ENCODE measurements at regions not wholly inside any gene's neighbourhood (a gene's known extent, or its start where the extent isn't known, plus 50 kb on each side); places are given as distances from the start of the nearest gene placed in this dataset.

GRCh38 chr10:128419466-128420019 is 293.3 kb upstream of the MKI67 start:
- no peak for TF ChIP-seq SIN3A (IDR thresholded peaks at IDR 0.05; ENCODE audit: borderline replicate concordance, insufficient read depth, low read length)
- TF ChIP-seq FOXP2 (optimal IDR thresholded peaks at IDR 0.05; ENCODE audit: borderline replicate concordance, extremely low read depth, extremely low read length, insufficient read depth), result no peak
- no peak for TF ChIP-seq POLR2AphosphoS5 (IDR thresholded peaks at IDR 0.05; ENCODE audit: low read depth, low read length)
- no peak for TF ChIP-seq REST (IDR thresholded peaks at IDR 0.05; ENCODE audit: insufficient read depth in 1 of 2, low read depth in 2 of 2, low read length in 2 of 2)

- TF ChIP-seq POLR2AphosphoS5 (IDR thresholded peaks at IDR 0.05; ENCODE audit: low read depth, low read length), result no peak
- TF ChIP-seq TAF1 (IDR thresholded peaks at IDR 0.05; ENCODE audit: borderline replicate concordance, insufficient read depth, low read length), result no peak
- no peak for TF ChIP-seq FOXP2 (optimal IDR thresholded peaks at IDR 0.05; ENCODE audit: borderline replicate concordance, extremely low read depth, extremely low read length, insufficient read depth)
- no peak for TF ChIP-seq REST (IDR thresholded peaks at IDR 0.05; ENCODE audit: insufficient read depth in 1 of 2, low read depth in 2 of 2, low read length in 2 of 2)
- no peak for TF ChIP-seq SIN3A (IDR thresholded peaks at IDR 0.05; ENCODE audit: borderline replicate concordance, insufficient read depth, low read length)
Measured at GRCh38 chr10:128420623-128421022, 294.4 kb upstream of the MKI67 start.

GRCh38 chr10:128421371-128422160 is 295.3 kb upstream of the MKI67 start:
- TF ChIP-seq POLR2AphosphoS5 (IDR thresholded peaks at IDR 0.05; ENCODE audit: low read depth, low read length) (no peak), FOXP2 (optimal IDR thresholded peaks at IDR 0.05; ENCODE audit: borderline replicate concordance, extremely low read depth, extremely low read length, insufficient read depth) (no peak), REST (IDR thresholded peaks at IDR 0.05; ENCODE audit: insufficient read depth in 1 of 2, low read depth in 2 of 2, low read length in 2 of 2) (no peak), SIN3A (IDR thresholded peaks at IDR 0.05; ENCODE audit: borderline replicate concordance, insufficient read depth, low read length) (no peak), TAF1 (IDR thresholded peaks at IDR 0.05; ENCODE audit: borderline replicate concordance, insufficient read depth, low read length) (no peak)

DNA sequence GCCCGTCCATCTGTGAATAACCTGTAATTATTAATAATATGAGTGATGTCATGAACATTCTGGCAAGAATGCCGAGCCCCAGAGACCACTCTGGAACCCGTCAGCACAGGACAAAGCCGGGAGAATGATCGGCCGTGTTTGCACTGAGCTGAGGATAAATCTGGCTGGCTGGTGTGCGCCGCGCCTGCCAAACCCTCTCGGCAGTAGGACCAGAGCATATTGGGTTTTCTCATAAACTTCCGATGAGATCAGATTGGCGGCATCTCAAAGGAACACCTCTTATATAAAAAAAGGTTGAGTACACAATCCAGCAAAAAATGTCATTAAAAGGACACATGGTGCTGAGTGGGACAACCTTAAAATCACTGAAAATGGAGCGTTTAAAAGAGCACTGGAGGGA is 296.0 kb upstream of the MKI67 start:
- TF ChIP-seq SIN3A (IDR thresholded peaks at IDR 0.05; ENCODE audit: borderline replicate concordance, insufficient read depth, low read length), result no peak
- TF ChIP-seq TAF1 (IDR thresholded peaks at IDR 0.05; ENCODE audit: borderline replicate concordance, insufficient read depth, low read length), result no peak
- no peak for TF ChIP-seq FOXP2 (optimal IDR thresholded peaks at IDR 0.05; ENCODE audit: borderline replicate concordance, extremely low read depth, extremely low read length, insufficient read depth)
- TF ChIP-seq REST (IDR thresholded peaks at IDR 0.05; ENCODE audit: insufficient read depth in 1 of 2, low read depth in 2 of 2, low read length in 2 of 2), result no peak

All from PFSK-1 (cell line).